DMS53 treated with DMSO at 0.1 percent for 48 hours (cell line): ENCODE measurements at regions not wholly inside any gene's neighbourhood (a gene's known extent, or its start where the extent isn't known, plus 50 kb on each side); places are given as distances from the start of the nearest gene placed in this dataset.
"Not testable (repeated sequence)": the region's sequence is repeated elsewhere in the genome, so short reads cannot be mapped to it uniquely, and the experiment has no call there.

ENCODE experiments used
- DNase-seq: peaks from one replicate; lab custom pipeline; 2025; ENCODE audit not compliant: unreplicated experiment; lab: John Stamatoyannopoulos, UW

GRCh38 chr18:67455890-67456501 lies 60.5 kb downstream of the DSEL start:
- DNase-seq = no peak

- DNase-seq = no peak
These were observed 62.6 kb downstream of the DSEL start for GRCh38 chr18:67453901-67454300.

- DNase-seq = no peak
These were observed 64.6 kb downstream of the DSEL start for GRCh38 chr18:67451960-67452359.

GRCh38 chr18:67451101-67451500 lies 65.4 kb downstream of the DSEL start:
- not testable (repeated sequence) for DNase-seq

- no peak for DNase-seq
These were observed 82.5 kb downstream of the DSEL start for GRCh38 chr18:67433971-67434370.

GRCh38 chr18:67432806-67433205 lies 83.7 kb downstream of the DSEL start:
- DNase-seq = no peak

GRCh38 chr18:67428805-67429204 lies 87.7 kb downstream of the DSEL start:
- no peak for DNase-seq

- no peak for DNase-seq
These were observed 88.4 kb downstream of the DSEL start for GRCh38 chr18:67428158-67428557.

GRCh38 chr18:67426486-67426885 lies 90.0 kb downstream of the DSEL start:
- DNase-seq = no peak

- DNase-seq = peak; percentile 76
These were observed 90.8 kb downstream of the DSEL start for GRCh38 chr18:67425672-67426071.

GRCh38 chr18:67421651-67422050 lies 94.9 kb downstream of the DSEL start:
- no peak for DNase-seq

- DNase-seq = peak; percentile 90
These were observed 98.5 kb downstream of the DSEL start for GRCh38 chr18:67417864-67418523.

GRCh38 chr18:67411116-67411515 lies 105.4 kb downstream of the DSEL start:
- no peak for DNase-seq

GRCh38 chr18:67410075-67411070 lies 106.1 kb downstream of the DSEL start:
- DNase-seq = no peak

- no peak for DNase-seq
These were observed 108.3 kb downstream of the DSEL start for GRCh38 chr18:67408240-67408639.

GRCh38 chr18:67406714-67407113 lies 109.8 kb downstream of the DSEL start:
- DNase-seq = no peak

- no peak for DNase-seq
These were observed 114.0 kb downstream of the DSEL start for GRCh38 chr18:67402543-67402942.

GRCh38 chr18:67400502-67401117 lies 115.9 kb downstream of the DSEL start:
- DNase-seq = no peak

GRCh38 chr18:67386032-67386431 lies 130.5 kb downstream of the DSEL start:
- no peak for DNase-seq

GRCh38 chr18:67385455-67385854 lies 131.1 kb downstream of the DSEL start:
- DNase-seq = no peak

- not testable (repeated sequence) for DNase-seq
These were observed 132.5 kb downstream of the DSEL start for GRCh38 chr18:67384057-67384456.
